ENCODE measurements at regions not wholly inside any gene's neighbourhood (a gene's known extent, or its start where the extent isn't known, plus 50 kb on each side); places are given as distances from the start of the nearest gene placed in this dataset.

DNA sequence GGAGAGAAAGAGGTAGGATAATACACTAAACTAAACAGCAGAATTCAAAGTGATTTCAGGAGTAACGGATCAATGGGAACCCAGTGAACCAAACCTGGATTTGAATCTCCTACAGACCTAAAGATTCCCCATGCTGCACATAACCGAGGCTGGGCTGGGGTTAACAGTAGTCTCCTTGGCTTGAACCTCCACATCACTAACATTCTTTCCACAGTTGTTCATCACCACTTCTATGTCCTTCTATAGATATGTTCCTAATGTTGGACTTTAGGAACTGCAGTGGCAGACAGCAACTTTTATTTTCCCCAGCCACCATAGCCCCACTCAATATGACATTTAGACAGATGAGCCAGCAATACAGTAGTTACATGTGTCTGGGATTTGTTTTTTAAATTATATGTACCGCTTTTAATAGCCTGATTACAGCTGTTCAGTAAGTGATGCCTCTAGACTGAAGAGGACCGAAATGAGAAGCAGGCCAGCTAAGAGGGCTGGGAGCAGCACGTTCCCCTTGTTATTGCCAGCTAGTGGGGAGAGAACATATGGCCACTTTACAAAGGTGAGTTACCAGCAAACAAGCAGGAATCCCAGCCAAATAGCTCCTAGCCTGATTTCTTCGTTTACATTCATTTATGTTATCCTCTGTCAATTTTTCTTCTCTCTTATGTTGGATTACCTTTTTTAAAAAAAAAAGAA is 472.6 kb upstream of the CDIN1 start:
- intact Hi-C loops (cut with DNase I), result no loop called here
- no peak for TF ChIP-seq POLR2A (IDR thresholded peaks at IDR 0.05)
- TF ChIP-seq, protein P1, sequence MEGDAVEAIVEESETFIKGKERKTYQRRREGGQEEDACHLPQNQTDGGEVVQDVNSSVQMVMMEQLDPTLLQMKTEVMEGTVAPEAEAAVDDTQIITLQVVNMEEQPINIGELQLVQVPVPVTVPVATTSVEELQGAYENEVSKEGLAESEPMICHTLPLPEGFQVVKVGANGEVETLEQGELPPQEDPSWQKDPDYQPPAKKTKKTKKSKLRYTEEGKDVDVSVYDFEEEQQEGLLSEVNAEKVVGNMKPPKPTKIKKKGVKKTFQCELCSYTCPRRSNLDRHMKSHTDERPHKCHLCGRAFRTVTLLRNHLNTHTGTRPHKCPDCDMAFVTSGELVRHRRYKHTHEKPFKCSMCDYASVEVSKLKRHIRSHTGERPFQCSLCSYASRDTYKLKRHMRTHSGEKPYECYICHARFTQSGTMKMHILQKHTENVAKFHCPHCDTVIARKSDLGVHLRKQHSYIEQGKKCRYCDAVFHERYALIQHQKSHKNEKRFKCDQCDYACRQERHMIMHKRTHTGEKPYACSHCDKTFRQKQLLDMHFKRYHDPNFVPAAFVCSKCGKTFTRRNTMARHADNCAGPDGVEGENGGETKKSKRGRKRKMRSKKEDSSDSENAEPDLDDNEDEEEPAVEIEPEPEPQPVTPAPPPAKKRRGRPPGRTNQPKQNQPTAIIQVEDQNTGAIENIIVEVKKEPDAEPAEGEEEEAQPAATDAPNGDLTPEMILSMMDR (IDR thresholded peaks at IDR 0.05), result no peak
- peak overlapping the region in 1 of 4 donors; percentile 17 for H3K27ac ChIP-seq

DNA sequence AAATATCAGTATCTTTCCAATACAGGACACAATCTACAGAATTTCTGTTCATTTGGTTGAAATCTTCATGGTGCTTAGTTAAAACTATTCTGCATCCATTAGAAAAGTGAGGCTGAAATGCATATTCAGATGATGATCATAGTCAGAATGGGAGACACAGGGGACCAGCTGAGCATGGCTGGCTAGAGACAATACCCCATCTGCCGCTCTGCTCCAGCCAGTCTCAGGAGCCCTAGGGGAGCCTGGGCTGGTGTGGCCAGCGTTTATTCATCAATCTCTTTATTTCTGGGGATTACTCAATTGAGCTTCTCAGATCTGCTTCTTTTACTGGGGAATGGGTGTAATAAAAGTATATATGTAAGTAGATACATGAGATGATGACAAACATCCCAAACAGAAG is 470.9 kb upstream of the CDIN1 start:
- Histone ChIP-seq H3K27me3 (no peaks in the 10 kb centered on the region), H3K4me1 (peaks cover 0 to 16% (median 0%) of the 10 kb centered on the region in 3 donors), H3K36me3 (no peaks in the 10 kb centered on the region), H3K4me3 (no peak overlapping the region), H3K9me3 (no peaks in the 10 kb centered on the region), H3K27ac (no peak overlapping the region)
- DNase-seq, result no peak
- 54 to 65% methylated on average over 2 of the region's 2 CpGs for WGBS, 2 donors
- intact Hi-C loops (cut with DNase I), result no loop called here
- TF ChIP-seq, protein P1 (IDR thresholded peaks at IDR 0.05), result no peak
- TF ChIP-seq POLR2A (IDR thresholded peaks at IDR 0.05), result no peak

More for the DNA sequence above, 472.6 kb upstream of the CDIN1 start:
- no peak for DNase-seq
- WGBS, 2 donors, result 38 to 59% methylated on average over 6 of the region's 6 CpGs
- Histone ChIP-seq H3K9me3 (no peaks in the 10 kb centered on the region), H3K4me1 (peaks cover 0 to 16% (median 0%) of the 10 kb centered on the region in 3 donors), H3K36me3 (no peaks in the 10 kb centered on the region), H3K4me3 (no peak overlapping the region), H3K27me3 (no peaks in the 10 kb centered on the region)

DNA sequence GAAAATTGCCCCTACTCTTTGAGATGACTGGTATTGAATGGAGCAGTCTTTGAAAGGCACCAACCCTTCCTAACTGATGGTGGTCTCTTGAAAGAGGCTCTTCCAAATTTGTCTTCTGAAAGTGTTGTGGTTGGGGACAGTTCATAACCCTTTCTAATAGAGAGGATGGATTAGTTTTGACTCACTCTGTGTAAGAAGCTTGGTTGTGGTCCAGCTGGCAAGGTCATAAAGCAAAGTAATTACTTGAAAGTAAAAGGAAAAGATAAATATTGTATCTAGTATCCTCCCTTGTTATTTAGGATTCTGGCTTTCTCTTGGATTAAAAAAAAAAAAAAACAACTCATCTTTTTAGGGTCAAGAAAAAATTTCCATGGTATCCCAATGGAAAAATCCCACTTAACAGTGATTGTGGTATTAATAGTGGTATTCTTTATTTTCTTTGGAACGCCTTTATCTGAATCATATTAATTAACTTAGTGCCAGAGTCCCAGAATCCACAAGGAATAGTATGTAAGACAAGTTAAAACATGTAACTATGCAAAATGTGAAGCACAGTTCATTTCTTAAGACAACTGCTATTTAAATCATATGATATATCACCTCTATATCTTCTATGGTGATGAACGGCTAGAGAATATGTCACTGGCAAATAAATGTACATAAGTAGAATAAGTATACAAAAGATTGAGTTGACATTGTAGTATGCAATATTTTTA is 469.3 kb upstream of the CDIN1 start:
- Histone ChIP-seq H3K9me3 (no peaks in the 10 kb centered on the region), H3K4me1 (peaks cover 0 to 16% (median 0%) of the 10 kb centered on the region in 3 donors), H3K27me3 (no peaks in the 10 kb centered on the region), H3K4me3 (no peak overlapping the region), H3K27ac (peak overlapping the region in 1 of 4 donors; percentile 49), H3K36me3 (no peaks in the 10 kb centered on the region)
- TF ChIP-seq, protein P1 (IDR thresholded peaks at IDR 0.05), result no peak
- TF ChIP-seq POLR2A (IDR thresholded peaks at IDR 0.05), result no peak
- no peak for DNase-seq
- intact Hi-C loops (cut with DNase I), result no loop called here
- 24 to 36% methylated on average over 2 of the region's 2 CpGs for WGBS, 2 donors

DNA sequence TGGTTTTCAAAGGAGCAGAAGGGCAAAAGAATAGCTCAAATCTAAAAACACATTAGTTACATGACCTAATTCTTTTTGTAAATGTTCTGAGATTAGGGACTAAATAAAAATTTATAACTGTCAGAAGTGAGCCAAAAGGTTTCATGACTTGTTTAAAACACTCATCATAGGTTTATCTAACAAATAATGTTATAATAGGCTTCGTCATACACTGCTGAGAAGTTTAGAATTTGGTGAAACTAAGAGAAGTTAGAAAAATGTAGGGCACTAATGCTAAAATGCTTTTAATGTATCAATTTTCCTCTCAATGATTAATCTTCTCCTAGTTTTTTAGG is 468.8 kb upstream of the CDIN1 start:
- 19 to 40% methylated on average over 1 of the region's 1 CpG for WGBS, 2 donors
- Histone ChIP-seq H3K4me1 (peaks cover 0 to 16% (median 0%) of the 10 kb centered on the region in 3 donors), H3K27me3 (no peaks in the 10 kb centered on the region), H3K36me3 (no peaks in the 10 kb centered on the region), H3K4me3 (no peak overlapping the region), H3K27ac (peak overlapping the region in 1 of 4 donors; percentile 49), H3K9me3 (no peaks in the 10 kb centered on the region)
- TF ChIP-seq, protein P1 (IDR thresholded peaks at IDR 0.05), result no peak
- TF ChIP-seq POLR2A (IDR thresholded peaks at IDR 0.05), result no peak
- intact Hi-C loops (cut with DNase I), result no loop called here
- no peak for DNase-seq

DNA sequence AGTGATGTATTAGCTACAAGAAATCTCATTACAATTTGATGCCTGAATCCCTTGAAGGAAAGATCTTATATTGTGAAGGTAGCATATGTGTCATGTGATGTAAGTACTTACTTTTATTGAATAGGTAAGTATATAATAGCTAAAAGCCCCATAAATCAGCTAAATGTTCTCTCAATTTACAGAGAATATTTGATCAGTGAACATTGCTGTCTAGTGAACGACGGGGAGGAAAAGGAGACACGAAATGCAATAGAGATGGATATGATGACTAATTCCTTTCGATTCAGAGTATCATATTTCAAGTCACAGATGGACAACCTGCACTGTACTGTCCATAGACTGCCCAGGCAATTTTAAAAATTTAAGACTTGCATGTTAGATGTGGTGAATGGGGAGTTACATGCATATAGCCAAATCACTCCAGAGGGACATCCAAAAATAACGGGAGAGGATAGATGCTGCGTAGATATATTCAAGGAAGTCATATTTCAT is 462.1 kb upstream of the CDIN1 start:
- intact Hi-C loops (cut with DNase I), result no loop called here
- H3K27me3 ChIP-seq, result no peaks in the 10 kb centered on the region

More for the DNA sequence above, 462.1 kb upstream of the CDIN1 start:
- H3K4me3 ChIP-seq, result no peak overlapping the region
- no peaks in the 10 kb centered on the region for H3K36me3 ChIP-seq
- H3K9me3 ChIP-seq, result no peaks in the 10 kb centered on the region
- no peak for TF ChIP-seq POLR2A (IDR thresholded peaks at IDR 0.05)
- TF ChIP-seq, protein P1 (IDR thresholded peaks at IDR 0.05), result no peak
- DNase-seq, result no peak
- H3K4me1 ChIP-seq, result no peaks in the 10 kb centered on the region
- no peak overlapping the region for H3K27ac ChIP-seq
- 77 to 81% methylated on average over 6 of the region's 6 CpGs for WGBS, 2 donors

Data from esophagus squamous epithelium (tissue), 5 donors.